DMS79 (cell line): ENCODE measurements at regions not wholly inside any gene's neighbourhood (a gene's known extent, or its start where the extent isn't known, plus 50 kb on each side); places are given as distances from the start of the nearest gene placed in this dataset.
A peak's percentile ranks its signal among the peaks of the same experiment; 100 is the strongest.
"Not testable (repeated sequence)": the region's sequence is repeated elsewhere in the genome, so short reads cannot be mapped to it uniquely, and the experiment has no call there.

Experiments used
- DNase-seq: peaks from one replicate; lab custom pipeline; 2025; lab: John Stamatoyannopoulos, UW

DNA sequence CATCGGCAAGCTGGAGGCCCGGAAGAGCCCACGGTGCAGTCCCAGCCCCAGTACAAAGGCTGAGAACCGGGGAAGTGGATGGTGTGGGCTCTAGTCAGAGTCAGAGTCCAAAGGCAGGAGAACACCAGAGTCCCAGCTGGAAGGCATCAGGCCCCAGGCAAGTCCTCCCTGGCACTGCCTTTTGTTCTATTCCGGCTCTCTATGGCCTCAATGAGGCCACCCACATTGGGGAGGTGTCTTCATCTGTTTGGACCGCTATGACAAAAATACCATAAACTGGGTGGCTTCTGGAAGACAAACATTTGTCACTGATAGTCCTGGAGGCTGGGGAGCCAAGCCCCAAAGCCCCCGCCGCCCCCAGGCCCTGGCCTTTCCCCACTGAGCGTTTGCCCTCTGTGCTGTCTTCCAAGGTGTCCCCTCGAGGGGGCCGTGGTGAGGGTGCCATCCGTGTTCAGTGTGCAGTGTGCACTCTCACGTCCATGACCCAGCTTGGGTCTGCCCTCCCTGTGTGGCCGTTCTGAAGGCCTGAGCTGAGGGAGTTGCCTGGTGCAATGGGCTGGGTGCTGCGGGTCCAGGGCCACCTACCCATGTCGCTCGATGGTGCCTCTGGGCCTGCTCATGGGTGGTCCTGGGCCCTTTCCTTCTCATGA, 99.1 kb upstream of the PPP1R26 start:
- DNase-seq, result no peak

DNA sequence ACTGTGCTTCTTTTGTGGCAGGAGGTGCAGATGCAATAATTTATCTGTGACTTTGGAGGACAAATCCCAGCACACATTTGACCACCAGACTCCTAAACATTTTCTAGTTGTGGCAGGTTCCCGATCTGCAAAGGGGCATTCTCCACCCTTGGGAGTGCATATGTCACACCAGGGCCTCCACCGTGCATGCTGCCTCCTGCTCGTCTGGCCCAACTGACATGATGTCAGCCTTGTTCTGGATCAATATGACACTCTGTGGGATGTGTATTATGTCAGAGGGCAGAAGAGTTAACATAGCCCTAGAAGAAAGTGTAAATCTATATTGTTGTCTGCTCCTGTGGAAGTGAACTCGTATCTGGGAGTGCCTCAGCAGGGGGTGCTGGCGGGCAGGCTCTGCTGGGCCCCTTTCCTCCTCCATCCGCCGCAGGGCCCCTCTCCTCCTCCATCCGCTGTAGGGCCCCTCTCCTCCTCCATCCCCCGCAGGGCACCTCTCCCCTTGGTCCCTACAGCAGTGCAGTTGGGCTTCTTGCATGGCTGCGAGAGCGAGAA, 97.7 kb upstream of the PPP1R26 start:
- DNase-seq, result no peak

DNA sequence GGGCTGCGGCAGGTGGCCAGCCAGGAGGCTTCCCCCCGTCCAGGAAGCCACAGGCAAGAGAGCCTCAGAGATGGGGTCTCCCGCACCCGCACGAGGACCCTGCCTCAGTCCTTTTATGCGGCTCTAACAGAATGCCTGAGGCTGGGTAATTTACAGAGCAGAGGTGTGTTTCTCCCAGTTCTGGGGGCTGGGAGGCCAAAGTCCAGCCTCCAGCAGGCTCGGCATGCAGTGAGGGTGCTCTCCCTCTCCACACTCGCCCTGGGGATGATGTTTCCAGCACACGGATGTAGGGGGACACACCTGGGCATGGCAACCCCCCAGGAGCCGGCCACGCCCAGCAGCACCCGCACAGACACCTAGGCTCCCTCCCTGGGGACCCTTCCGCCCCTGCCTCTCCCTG, 95.4 kb upstream of the PPP1R26 start:
- no peak for DNase-seq

DNA sequence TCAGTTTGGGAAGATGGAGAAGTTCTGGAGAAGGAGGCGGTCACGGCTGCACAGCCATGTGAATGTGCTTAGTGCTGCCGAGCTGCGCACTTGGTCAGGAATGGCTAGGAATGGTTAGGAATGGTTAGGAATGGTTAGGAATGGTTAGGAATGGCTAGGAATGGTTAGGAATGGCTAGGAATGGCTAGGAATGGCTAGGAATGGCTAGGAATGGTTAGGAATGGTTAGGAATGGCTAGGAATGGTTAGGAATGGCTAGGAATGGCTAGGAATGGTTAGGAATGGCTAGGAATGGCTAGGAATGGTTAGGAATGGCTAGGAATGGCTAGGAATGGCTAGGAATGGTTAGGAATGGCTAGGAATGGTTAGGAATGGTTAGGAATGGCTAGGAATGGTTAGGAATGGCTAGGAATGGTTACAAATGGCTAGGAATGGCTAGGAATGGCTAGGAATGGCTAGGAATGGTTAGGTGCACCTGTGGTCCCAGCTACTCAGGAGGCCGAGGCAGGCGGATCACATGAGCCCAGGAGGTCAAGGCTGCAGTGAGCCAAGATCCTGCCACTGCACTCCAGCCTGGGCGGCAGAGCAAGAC, 94.7 kb upstream of the PPP1R26 start:
- DNase-seq, result not testable (repeated sequence)

DNA sequence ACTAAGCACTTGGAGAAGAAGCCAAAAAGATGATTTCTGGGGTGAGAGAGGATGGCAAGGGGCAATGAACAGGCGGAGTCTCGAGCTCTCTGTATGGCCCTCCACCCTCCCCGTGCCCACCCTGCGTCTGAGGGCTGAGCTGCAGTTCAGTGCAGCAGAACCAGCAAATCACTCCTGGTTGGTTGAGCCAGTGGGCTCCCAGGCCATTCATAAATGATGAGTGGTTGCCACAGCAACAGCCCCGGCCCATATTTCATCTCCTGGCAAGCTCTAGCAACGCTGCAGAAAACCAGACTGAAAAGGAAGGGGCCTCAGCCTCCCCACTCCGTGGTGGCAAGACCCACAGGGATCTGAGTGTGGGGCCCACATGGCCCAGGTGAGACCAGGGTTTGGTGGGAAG, 93.8 kb upstream of the PPP1R26 start:
- DNase-seq, result no peak

DNA sequence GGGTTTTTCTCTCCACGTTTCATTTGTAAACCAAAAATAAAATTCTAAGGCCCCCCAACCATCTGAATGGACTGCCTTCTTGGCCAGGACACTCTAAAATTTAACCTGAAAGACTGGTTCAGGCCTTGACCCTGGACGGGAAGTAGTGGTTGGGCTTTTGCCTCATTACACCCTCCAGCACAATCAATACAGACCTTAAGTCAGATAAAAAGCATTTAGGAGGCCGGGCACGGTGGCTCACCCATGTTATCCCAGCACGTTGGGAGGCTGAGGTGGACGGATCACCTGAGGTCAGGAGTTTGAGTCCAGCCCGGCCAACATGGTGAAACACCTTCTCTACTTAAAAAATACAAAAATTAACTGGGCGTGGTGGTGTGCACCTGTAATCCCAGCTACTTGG, 91.6 kb upstream of the PPP1R26 start:
- DNase-seq, result no peak

DNA sequence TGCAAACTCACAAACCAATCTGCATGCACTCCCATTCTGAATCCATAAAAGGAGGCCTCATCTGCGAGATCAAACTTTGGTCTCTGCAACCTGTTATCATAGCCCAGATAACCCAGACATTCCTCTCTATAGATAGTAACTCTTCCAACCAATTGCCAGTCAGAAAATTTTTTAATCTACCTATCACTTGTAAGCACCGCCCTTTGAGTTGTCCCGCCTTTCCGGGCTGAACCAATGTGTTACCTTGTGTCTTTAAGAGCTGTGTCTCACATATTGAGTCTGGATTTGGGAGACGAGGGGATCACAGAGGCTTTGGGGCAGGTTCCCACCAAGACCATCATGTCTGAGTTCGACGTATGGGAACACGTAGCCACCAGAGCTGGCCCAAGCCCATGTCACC, 91.1 kb upstream of the PPP1R26 start:
- DNase-seq, result no peak

DNA sequence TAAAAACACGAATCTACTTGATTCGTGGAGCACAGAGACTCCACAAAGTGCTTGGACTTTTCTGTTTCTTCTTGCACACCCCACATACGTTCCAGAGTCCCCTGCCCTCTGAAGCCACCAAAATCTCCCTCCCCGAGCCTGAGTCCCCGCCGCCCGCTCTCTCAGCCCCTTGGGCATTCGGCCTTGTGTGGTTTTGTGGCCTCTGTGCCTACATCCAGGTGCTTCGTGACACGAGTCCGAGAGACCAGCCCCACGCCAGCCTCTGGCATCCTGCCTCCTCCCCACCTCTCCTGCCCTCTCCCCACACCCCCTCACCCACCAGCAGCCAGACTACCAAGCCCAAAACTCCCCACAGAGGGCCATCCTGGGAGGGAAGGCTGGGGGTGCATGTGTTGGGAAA, 87.8 kb upstream of the PPP1R26 start:
- no peak for DNase-seq

DNA sequence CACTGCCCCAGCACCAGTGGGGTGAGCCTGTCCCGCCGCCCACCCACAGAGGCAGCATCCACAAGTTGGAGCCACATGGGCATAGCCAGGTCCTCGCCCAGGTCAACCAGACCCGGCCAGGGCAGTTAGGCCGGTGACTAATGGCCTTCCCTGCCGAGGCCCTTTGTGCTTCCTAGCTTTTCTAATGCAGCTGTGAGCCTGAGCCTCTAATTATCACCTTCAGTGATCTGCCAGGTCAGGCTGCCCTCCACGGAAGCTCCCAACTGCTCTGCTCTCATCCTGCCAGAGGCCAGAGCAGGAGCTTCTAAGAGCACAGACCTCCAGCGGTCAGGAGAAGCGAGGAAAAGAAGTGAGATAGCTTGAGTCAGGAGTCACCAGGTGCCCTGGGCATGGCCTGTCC, 87.1 kb upstream of the PPP1R26 start:
- no peak for DNase-seq

DNA sequence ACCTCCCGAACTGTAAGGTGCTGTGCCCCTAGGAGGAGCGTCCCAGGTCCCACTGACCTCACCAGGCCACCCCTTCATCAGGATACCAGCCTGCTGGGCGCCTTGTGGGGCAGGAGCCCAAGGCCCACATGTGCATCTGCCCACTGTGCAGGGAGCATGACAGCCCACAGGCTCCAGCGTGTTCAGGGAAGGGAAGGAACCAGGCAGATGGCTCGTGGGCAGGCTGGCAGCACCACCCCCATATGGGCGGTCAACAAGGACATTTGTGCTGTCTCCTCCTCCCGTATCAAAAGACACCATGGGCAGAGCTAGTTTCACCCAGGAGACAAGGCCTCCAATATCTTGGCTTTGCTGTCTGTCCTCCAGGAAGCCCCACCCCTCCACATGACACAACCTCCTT, 85.5 kb upstream of the PPP1R26 start:
- DNase-seq, result no peak

DNA sequence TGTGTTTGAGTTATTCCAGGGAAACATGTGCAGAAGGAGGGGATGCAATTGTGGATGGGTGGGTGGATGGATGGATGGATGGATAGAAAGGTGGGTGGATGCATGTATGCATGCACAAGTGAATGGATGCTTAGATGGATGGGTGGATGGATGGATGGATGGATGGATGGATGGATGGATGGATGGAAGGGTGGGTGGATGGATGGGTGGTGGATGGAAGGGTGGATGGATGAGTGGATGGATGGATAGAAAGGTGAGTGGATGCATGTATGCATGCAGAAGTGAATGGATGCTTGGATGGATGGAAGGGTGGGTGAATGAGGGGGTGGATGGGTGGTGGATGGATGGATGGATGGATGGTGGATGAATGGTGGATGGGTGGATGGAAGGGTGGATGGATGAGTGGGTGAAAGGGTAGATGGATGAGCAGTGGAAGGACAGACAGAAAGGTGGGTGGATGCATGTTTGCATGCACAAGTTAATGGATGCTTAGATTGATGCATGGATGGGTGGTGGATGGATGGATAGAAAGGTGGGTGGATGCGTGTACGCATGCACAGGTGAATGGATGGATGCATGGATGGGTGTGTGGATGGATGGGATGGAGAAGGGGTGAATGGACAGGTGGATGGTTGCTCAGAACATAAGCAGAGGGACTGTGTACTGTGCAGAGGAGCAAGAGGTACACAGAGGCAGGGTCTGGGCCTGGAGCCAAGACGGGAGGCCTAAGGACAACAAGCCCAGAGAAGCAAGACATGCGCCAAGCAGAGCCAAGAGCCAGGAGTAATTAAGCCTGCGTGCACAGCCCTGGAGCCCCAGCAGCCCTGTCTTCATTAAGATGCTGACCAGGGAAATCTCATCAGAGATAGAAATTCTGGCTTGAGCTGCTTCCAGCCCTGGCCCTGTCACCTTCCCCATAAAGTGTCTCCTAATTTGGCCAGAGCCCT, 84.6 kb upstream of the PPP1R26 start:
- peak; percentile 42 for DNase-seq

DNA sequence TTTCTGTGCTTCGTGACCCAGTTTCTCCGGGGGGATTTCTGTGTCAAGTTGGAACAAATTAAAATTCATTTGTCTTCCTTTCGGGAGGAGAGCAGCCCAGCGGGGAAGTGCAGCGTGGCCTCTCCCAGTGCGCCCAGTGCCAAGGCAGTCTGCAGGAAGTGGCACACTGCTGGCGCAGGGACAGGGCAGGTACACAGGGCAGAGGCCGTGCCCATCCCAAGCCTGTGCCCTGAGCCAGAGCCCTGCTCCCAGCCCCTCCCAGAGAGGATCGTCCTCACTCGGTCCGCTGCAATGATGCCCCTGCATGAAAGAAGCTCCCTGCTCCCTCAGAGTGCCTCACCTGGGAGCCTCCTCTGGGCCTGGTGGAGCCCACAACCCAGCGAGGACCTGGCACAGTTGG, 82.4 kb upstream of the PPP1R26 start:
- DNase-seq, result no peak

DNA sequence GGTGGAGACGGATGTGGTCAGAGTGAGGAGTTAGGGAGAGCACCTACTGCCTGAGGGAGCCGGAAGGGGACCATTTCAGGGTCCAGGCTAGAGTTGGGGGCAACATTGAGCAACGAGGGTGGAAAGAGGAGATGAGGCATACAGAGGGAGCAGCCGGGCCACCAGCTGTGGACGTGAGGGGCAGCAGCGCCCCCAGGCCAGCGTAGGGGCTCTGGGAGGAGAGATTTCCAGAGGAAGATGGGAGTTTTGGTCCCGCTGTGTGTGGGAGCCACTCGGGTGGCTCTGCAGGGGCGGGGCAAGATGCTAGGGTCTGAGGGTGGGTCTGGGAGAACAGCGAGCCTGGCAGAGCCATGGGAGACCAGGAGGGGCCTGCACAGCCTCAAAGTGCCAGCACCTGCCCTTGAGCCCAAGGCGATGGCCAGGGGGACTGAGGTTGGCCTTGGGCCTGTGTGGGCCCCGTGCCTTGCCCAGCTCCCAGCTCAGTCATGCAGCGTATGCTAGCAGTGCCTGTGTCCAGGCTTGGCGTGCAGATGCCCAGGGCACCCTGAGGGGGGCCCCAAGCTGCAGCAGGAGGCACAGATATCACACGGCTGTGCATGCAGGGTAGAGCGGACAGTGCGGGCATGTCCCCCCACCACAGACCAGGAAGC, 80.5 kb upstream of the PPP1R26 start:
- DNase-seq, result no peak

DNA sequence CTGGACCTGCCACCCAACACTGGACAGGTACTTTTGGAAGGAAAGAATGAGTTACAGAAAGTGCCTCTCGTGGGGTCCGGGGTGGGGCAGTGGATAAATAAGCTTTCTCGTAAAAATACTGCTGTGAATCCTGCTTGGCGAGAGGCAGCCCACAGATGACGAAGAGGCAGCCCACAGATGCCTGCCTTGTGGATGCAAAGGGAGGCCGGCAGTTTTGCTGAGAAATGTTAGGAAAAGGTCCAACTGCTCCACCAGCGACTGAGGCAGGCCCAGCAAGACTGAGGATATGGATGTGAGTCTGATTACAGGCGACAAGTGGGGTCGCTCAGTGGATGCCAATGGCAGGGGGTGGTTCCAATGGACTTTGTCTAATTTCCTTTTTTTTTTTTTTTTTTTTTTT, 79.1 kb upstream of the PPP1R26 start:
- DNase-seq, result no peak

DNA sequence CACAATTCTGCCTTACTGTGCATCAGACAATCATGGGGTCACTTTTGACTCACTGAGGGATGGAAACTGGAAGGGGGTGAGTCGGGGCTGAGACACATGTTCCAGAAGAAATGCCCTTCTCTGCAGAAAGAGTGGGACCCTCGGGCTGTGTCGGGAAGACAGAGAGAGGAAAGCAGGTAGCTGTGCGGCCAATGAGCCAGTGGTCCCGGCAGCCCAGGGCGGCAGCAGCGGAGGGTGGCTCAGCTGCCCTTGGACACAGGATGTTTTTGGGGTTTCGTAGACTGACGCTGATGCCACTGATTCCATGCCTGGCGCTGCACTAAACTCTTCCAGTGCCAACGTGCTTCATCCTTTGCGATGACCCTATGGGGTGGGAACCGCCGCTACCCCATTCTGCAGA, 78.4 kb upstream of the PPP1R26 start:
- DNase-seq, result no peak

DNA sequence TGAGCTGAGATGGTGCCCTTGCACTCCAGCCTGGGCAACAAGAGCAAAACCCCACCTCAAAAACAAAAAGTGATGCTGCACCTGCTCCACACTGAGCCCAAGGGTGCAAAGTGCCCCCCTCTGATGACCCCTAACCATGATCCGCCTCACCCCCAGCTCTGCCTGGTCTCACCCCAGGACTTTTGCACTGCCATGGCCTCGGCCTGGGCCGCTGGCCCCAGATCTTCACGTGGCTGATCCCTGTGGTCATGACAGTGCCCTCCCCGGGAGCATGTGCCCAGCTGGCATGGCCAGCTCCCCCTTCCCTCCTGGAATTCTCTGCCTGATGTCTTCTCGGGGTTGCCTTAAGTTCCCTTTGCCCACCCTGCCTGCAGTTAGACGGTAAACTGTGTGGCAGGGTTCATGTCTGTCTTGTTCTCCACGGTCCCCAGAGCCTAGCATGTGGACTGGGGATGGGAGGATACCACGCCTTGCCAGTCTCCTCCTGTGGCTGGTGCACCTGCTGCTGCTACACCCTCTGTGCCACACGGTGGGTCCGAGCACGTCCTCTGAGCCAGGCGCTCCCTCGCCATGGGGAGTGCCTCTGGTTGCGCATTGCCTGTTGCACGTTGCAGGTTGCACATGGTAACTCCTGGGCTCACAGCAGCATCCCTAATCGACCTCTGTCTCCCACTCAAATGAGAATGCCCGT, 77.4 kb upstream of the PPP1R26 start:
- no peak for DNase-seq

DNA sequence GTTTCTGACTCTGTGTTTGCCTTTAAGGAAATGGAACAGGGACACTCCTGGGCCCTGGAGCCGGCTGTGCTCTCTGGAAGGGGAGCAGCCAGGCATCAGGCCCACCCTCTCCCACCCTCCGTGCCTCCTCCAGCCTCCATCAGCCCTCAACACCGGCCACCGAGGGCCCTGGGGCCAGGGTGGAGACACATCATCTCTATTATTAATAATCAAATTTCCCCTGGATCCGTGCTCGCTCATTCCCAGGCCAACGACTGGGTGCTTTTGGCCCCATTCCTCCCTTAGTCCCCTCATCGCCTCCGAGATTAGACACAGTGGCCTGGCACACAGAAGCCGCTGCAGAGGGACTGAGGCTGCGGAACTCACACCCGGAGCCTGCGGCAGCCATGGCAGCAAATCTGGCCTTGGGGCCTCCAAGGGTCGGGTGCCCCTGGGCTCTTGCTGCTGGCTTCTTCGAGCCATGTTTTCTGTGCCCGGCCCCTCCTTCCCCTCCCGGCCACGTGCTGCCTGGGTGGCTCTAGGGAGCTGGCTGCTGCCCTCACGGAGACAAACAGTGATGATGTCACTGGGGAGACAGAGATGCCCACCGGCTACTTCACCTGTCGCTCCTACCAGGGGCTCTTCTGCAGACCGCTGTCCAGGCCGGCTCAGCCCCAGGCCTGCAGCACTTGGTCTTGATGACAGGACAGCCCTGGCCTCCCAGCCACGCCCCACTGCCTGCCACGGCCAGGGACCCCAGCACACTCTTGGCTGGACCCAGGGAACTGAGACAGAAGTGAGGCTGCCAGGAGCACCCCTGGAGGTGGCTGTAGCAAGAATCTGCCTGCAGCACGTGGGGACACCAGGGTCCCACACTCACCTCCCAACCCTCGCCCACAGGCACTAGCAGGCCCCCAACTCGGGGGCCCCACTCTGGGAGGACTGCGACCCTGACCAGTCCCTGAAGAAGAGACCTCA, 76.6 kb upstream of the PPP1R26 start:
- no peak for DNase-seq

DNA sequence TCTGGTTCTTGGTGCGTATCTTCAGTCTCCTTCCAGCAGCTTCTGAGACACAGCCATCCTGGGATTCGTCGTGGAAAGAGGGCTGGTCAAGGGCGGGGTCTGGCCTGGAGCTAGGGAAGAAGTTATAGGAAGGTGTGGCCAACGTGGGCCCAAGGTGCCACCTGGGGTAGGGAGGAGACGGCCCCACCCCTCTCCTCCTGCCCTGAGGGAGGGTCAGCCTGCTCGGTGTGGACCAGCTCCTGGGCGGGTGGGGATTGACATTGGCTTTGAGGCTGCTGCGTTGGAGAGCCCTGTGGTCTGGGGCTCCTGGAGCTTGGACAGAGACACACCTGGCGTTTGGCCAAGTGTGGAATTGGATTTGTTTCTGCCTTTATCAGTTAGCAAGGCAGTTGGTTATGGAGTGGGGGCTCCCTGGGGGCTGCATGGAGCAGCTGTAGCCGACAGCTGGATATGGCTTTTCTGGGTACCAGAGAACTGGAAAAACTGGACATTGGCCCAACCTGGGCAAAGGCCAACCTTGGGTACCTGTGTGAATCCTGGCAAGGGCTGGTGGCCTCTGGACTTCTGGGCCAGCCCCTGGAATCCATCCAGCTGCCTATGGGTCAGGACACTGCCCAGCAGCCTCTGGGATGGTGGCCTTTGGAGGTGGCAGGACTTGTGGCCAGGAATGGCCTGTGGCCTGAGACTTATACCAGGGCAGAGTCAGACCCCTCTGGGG, 75.7 kb upstream of the PPP1R26 start:
- no peak for DNase-seq

DNA sequence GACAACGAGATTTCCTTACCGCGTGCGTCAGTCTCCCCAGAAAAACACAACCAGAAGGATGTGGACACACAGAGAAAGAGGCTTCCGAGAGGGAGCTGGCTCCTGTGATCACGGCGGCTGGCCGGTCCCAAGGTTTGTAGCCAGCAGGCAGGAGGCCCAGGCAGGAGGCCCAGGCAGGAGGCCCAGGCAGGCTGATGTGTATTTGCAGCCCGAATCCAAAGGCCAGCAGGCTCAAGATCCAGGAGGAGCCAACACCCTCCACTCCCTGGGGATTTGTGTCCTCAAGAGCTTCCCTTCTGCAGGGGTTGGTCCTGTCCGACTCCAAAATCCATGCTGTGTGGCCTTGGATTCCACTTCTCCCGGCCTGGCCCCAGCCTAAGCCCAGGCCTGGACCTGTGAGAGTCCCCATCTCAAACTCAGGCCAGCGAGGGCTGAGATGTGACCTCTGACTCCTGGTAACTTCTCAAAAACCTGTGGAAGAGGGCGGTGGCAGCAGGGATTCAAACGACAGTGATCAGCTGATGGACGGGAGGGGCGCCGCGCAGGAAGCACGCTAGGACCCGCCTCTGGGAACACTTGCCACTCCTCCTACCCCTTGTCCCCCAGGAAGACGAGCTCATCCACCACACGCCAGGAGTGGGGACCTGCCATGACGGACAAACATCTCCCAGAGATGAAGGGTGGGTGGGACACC, 75.0 kb upstream of the PPP1R26 start:
- DNase-seq, result no peak
